ENCODE measurements at regions not wholly inside any gene's neighbourhood (a gene's known extent, or its start where the extent isn't known, plus 50 kb on each side); places are given as distances from the start of the nearest gene placed in this dataset.

GRCh38 chr15:60115579-60116380, 111.7 kb downstream of the FOXB1 start:
- TF ChIP-seq POLR2A (IDR thresholded peaks at IDR 0.05; ENCODE audit: low read length), result no peak
- no peak for TF ChIP-seq GATA1 (IDR thresholded peaks at IDR 0.05; ENCODE audit: low read depth, low read length)

Data from erythroblast (primary cell).